HL-60 (cell line): ENCODE measurements at regions not wholly inside any gene's neighbourhood (a gene's known extent, or its start where the extent isn't known, plus 50 kb on each side); places are given as distances from the start of the nearest gene placed in this dataset.

Experiments used
- DNase-seq, 2 experiments: peaks; one replicate each; pipeline ENCODE4 v3.0.0-alpha.2; 2010 to 2020; ENCODE audit warnings: low read depth in 1 of 2, low spot score in 1 of 2
- H3K27ac ChIP-seq: fragments of 250-450 bp; sonication (Bioruptor Pico); replicated peaks from 2 replicates; pipeline ENCODE4 v1.5.1; 2020; ENCODE audit warnings: mild to moderate bottlenecking, moderate library complexity
- H3K27me3 ChIP-seq: fragments of 250-450 bp; sonication (Bioruptor Pico); 2 replicates; pipeline ENCODE4 v1.5.1; 2021; ENCODE audit warnings: mild to moderate bottlenecking, moderate library complexity; ENCODE audit not compliant: insufficient read depth, poor library complexity, severe bottlenecking
- H3K4me3 ChIP-seq: replicated peaks from 2 replicates; pipeline ENCODE4 v1.5.1; 2011; ENCODE audit warnings: mild to moderate bottlenecking, control low read depth, low read length; ENCODE audit not compliant: insufficient read depth
- CTCF ChIP-seq: IDR thresholded peaks from one replicate; pipeline ENCODE4 v1.5.1; 2011; ENCODE audit warnings: low read length, control low read depth, inconsistent platforms; ENCODE audit not compliant: insufficient read depth
- GABPA ChIP-seq: IDR thresholded peaks from 2 replicates; pipeline ENCODE4 v1.6.1; 2012; ENCODE audit warnings: low read depth
- POLR2AphosphoS5 ChIP-seq: IDR thresholded peaks from 2 replicates; pipeline ENCODE4 v1.6.1; 2012; ENCODE audit warnings: low read depth
- REST ChIP-seq: IDR thresholded peaks from 2 replicates; pipeline ENCODE4 v1.6.1; 2012; ENCODE audit warnings: low read depth; ENCODE audit not compliant: insufficient replicate concordance
- SPI1 ChIP-seq: IDR thresholded peaks from 2 replicates; pipeline ENCODE4 v1.6.1; 2012; ENCODE audit warnings: low read depth, mild to moderate bottlenecking, borderline replicate concordance

DNA sequence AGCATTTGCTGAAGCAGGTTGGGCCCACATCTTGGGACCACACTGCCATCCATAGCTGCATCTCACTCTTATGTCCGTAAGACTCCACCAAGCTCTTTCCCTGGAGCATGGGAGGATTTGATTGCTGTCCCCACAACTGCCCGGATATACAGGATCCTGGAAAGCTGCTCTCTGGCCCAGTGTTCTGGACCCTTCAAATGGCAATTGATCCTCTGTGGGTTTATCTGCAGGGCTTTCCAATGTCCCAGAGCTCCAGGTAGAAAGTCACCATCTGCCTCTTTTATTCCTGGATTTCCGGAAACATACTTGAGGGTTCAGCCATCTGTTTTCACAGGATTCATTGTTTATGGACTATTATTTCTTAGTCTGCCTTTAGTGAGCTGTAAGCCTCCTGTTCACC is 214.6 kb downstream of the SREK1 start:
- DNase-seq = no peak
- no peaks in the 10 kb centered on the region for H3K27me3 ChIP-seq
- TF ChIP-seq POLR2AphosphoS5 (no peak), REST (no peak), GABPA (no peak), SPI1 (no peak), CTCF (no peak)
- H3K27ac ChIP-seq = no peak overlapping the region
- no peak overlapping the region for H3K4me3 ChIP-seq

DNA sequence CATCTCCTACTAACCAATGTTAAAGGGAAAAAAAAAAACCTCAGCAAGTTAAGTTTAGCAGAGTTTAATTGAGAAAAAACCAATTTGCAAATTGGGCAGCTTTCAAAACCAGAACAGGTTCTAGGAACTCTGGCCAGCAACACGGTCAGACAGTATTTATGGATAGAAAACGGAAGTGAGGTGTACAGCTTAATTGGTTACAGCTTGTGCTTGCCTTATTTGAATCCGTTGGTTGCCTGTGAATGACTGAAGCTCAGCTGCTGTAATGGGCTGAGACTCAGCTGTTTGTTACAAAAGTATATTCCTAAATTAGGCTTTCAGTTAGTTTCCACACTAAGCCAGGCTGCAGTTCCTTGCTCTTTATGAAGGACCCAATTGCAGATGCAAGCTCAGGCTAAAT is 217.0 kb downstream of the SREK1 start:
- Histone ChIP-seq H3K27ac (no peak overlapping the region), H3K27me3 (no peaks in the 10 kb centered on the region), H3K4me3 (no peak overlapping the region)
- no peak for DNase-seq
- TF ChIP-seq CTCF = no peak
- no peak for TF ChIP-seq GABPA
- TF ChIP-seq SPI1 = no peak
- no peak for TF ChIP-seq POLR2AphosphoS5
- no peak for TF ChIP-seq REST

GRCh38 chr5:66362046-66362445 is 217.9 kb downstream of the SREK1 start:
- no peak overlapping the region for H3K27ac ChIP-seq
- no peak for TF ChIP-seq REST
- no peak for TF ChIP-seq POLR2AphosphoS5
- no peak for TF ChIP-seq SPI1
- no peak for TF ChIP-seq CTCF
- TF ChIP-seq GABPA = no peak
- no peaks in the 10 kb centered on the region for H3K27me3 ChIP-seq
- DNase-seq = no peak
- no peak overlapping the region for H3K4me3 ChIP-seq
